Activated CD4-positive, alpha-beta T cell treated with anti-CD3 and anti-CD28 coated beads, Interleukin-2, amount 10 ng/mL, durations not matched to agents 24 days and 14 days (primary cell): ENCODE measurements at regions not wholly inside any gene's neighbourhood (a gene's known extent, or its start where the extent isn't known, plus 50 kb on each side); places are given as distances from the start of the nearest gene placed in this dataset.

Source experiments
- DNase-seq: peaks from one replicate; pipeline ENCODE4 v3.0.0; 2022
- H3K27ac Mint-ChIP-seq: one replicate; pipeline ENCODE4 v1.8.0; 2022; ENCODE audit warnings: mild to moderate bottlenecking, mixed read lengths
- H3K27me3 Mint-ChIP-seq: one replicate; pipeline ENCODE4 v1.8.0; 2022; ENCODE audit warnings: mixed read lengths
- H3K36me3 Mint-ChIP-seq: one replicate; pipeline ENCODE4 v1.8.0; 2022; ENCODE audit warnings: low read depth, mild to moderate bottlenecking, mixed read lengths
- H3K4me1 Mint-ChIP-seq: one replicate; pipeline ENCODE4 v1.8.0; 2021; ENCODE audit warnings: mixed read lengths
- H3K4me3 Mint-ChIP-seq: one replicate; pipeline ENCODE4 v1.8.0; 2022; ENCODE audit warnings: mild to moderate bottlenecking, moderate library complexity, mixed read lengths
- H3K9me3 Mint-ChIP-seq: one replicate; pipeline ENCODE4 v1.8.0; 2021; ENCODE audit warnings: mixed read lengths
- intact Hi-C: fragments of 100-400 bp; cut with micrococcal nuclease; formaldehyde crosslinking; loops from one replicate; pipeline ENCODE4 v1.15.1; 2023

- no peak overlapping the region for H3K4me3 Mint-ChIP-seq
- intact Hi-C loops, result no loop called here
- H3K9me3 Mint-ChIP-seq, result peaks cover 3% of the 10 kb centered on the region
- H3K36me3 Mint-ChIP-seq, result no peaks in the 10 kb centered on the region
- DNase-seq, result no peak
- H3K4me1 Mint-ChIP-seq, result no peaks in the 10 kb centered on the region
- no peaks in the 10 kb centered on the region for H3K27me3 Mint-ChIP-seq
- H3K27ac Mint-ChIP-seq, result no peak overlapping the region
These were observed 908.5 kb upstream of the MANEA start for GRCh38 chr6:94668876-94669275.

GRCh38 chr6:94658929-94659328 lies 918.4 kb upstream of the MANEA start:
- Mint-ChIP-seq H3K4me1 (no peaks in the 10 kb centered on the region), H3K4me3 (no peak overlapping the region), H3K9me3 (no peaks in the 10 kb centered on the region), H3K27ac (no peak overlapping the region), H3K36me3 (no peaks in the 10 kb centered on the region), H3K27me3 (no peaks in the 10 kb centered on the region)
- DNase-seq, result no peak
- intact Hi-C loops, result no loop called here

- Mint-ChIP-seq H3K9me3 (no peaks in the 10 kb centered on the region), H3K27ac (no peak overlapping the region), H3K4me3 (no peak overlapping the region), H3K36me3 (no peaks in the 10 kb centered on the region), H3K27me3 (no peaks in the 10 kb centered on the region), H3K4me1 (no peaks in the 10 kb centered on the region)
- intact Hi-C loops, result no loop called here
- DNase-seq, result no peak
These were observed 926.1 kb upstream of the MANEA start for GRCh38 chr6:94651239-94651638.

GRCh38 chr6:94645191-94645590 lies 932.1 kb upstream of the MANEA start:
- Mint-ChIP-seq H3K36me3 (no peaks in the 10 kb centered on the region), H3K4me3 (no peak overlapping the region), H3K27me3 (no peaks in the 10 kb centered on the region), H3K27ac (no peak overlapping the region), H3K4me1 (no peaks in the 10 kb centered on the region), H3K9me3 (no peaks in the 10 kb centered on the region)
- no peak for DNase-seq
- intact Hi-C loops, result no loop called here

GRCh38 chr6:94639564-94639963 lies 937.8 kb upstream of the MANEA start:
- no peak for DNase-seq
- no peaks in the 10 kb centered on the region for H3K9me3 Mint-ChIP-seq
- no peaks in the 10 kb centered on the region for H3K4me1 Mint-ChIP-seq
- no peak overlapping the region for H3K4me3 Mint-ChIP-seq
- H3K36me3 Mint-ChIP-seq, result no peaks in the 10 kb centered on the region
- no peaks in the 10 kb centered on the region for H3K27me3 Mint-ChIP-seq
- no peak overlapping the region for H3K27ac Mint-ChIP-seq
- intact Hi-C loops, result no loop called here

- Mint-ChIP-seq H3K27ac (no peak overlapping the region), H3K27me3 (no peaks in the 10 kb centered on the region), H3K9me3 (no peaks in the 10 kb centered on the region), H3K4me1 (no peaks in the 10 kb centered on the region), H3K4me3 (no peak overlapping the region), H3K36me3 (no peaks in the 10 kb centered on the region)
- intact Hi-C loops, result no loop called here
- no peak for DNase-seq
These were observed 940.5 kb upstream of the MANEA start for GRCh38 chr6:94636780-94637385.

GRCh38 chr6:94623586-94623985 lies 953.7 kb upstream of the MANEA start:
- intact Hi-C loops, result no loop called here
- H3K9me3 Mint-ChIP-seq, result no peaks in the 10 kb centered on the region
- H3K27me3 Mint-ChIP-seq, result no peaks in the 10 kb centered on the region
- H3K27ac Mint-ChIP-seq, result no peak overlapping the region
- DNase-seq, result no peak
- no peak overlapping the region for H3K4me3 Mint-ChIP-seq
- no peaks in the 10 kb centered on the region for H3K36me3 Mint-ChIP-seq
- H3K4me1 Mint-ChIP-seq, result no peaks in the 10 kb centered on the region

GRCh38 chr6:94622783-94623182 lies 954.6 kb upstream of the MANEA start:
- no peak overlapping the region for H3K27ac Mint-ChIP-seq
- intact Hi-C loops, result no loop called here
- no peak overlapping the region for H3K4me3 Mint-ChIP-seq
- no peak for DNase-seq
- H3K9me3 Mint-ChIP-seq, result no peaks in the 10 kb centered on the region
- no peaks in the 10 kb centered on the region for H3K27me3 Mint-ChIP-seq
- H3K36me3 Mint-ChIP-seq, result no peaks in the 10 kb centered on the region
- no peaks in the 10 kb centered on the region for H3K4me1 Mint-ChIP-seq

- Mint-ChIP-seq H3K36me3 (no peaks in the 10 kb centered on the region), H3K4me3 (no peak overlapping the region), H3K9me3 (no peaks in the 10 kb centered on the region), H3K27ac (no peak overlapping the region), H3K27me3 (no peaks in the 10 kb centered on the region), H3K4me1 (no peaks in the 10 kb centered on the region)
- DNase-seq, result no peak
- intact Hi-C loops, result no loop called here
These were observed 976.7 kb upstream of the MANEA start for GRCh38 chr6:94600636-94601035.

GRCh38 chr6:94597487-94597886 lies 979.8 kb upstream of the MANEA start:
- H3K27ac Mint-ChIP-seq, result no peak overlapping the region

GRCh38 chr6:94590416-94590815 lies 986.9 kb upstream of the MANEA start:
- no peak for DNase-seq
- no peak overlapping the region for H3K27ac Mint-ChIP-seq
- H3K4me1 Mint-ChIP-seq, result no peaks in the 10 kb centered on the region
- no peaks in the 10 kb centered on the region for H3K9me3 Mint-ChIP-seq
- no peaks in the 10 kb centered on the region for H3K36me3 Mint-ChIP-seq
- no peaks in the 10 kb centered on the region for H3K27me3 Mint-ChIP-seq
- intact Hi-C loops, result no loop called here
- H3K4me3 Mint-ChIP-seq, result no peak overlapping the region

More at GRCh38 chr6:94597487-94597886, 979.8 kb upstream of the MANEA start:
- intact Hi-C loops, result no loop called here
- H3K9me3 Mint-ChIP-seq, result no peaks in the 10 kb centered on the region
- no peaks in the 10 kb centered on the region for H3K4me1 Mint-ChIP-seq
- no peak overlapping the region for H3K4me3 Mint-ChIP-seq
- H3K36me3 Mint-ChIP-seq, result no peaks in the 10 kb centered on the region
- H3K27me3 Mint-ChIP-seq, result no peaks in the 10 kb centered on the region
- DNase-seq, result no peak

- H3K4me1 Mint-ChIP-seq, result no peaks in the 10 kb centered on the region
- intact Hi-C loops, result no loop called here
- H3K27me3 Mint-ChIP-seq, result no peaks in the 10 kb centered on the region
- no peak overlapping the region for H3K27ac Mint-ChIP-seq
- H3K36me3 Mint-ChIP-seq, result no peaks in the 10 kb centered on the region
- no peaks in the 10 kb centered on the region for H3K9me3 Mint-ChIP-seq
- no peak overlapping the region for H3K4me3 Mint-ChIP-seq
- no peak for DNase-seq
These were observed 989.0 kb upstream of the MANEA start for GRCh38 chr6:94588301-94588700.

GRCh38 chr6:94584211-94584610 lies 993.1 kb upstream of the MANEA start:
- intact Hi-C loops, result no loop called here
- no peaks in the 10 kb centered on the region for H3K9me3 Mint-ChIP-seq
- DNase-seq, result no peak
- H3K27me3 Mint-ChIP-seq, result no peaks in the 10 kb centered on the region
- no peak overlapping the region for H3K27ac Mint-ChIP-seq
- no peaks in the 10 kb centered on the region for H3K4me1 Mint-ChIP-seq
- H3K4me3 Mint-ChIP-seq, result no peak overlapping the region
- no peaks in the 10 kb centered on the region for H3K36me3 Mint-ChIP-seq

- Mint-ChIP-seq H3K4me1 (no peaks in the 10 kb centered on the region), H3K4me3 (no peak overlapping the region), H3K27me3 (no peaks in the 10 kb centered on the region), H3K9me3 (no peaks in the 10 kb centered on the region), H3K36me3 (no peaks in the 10 kb centered on the region), H3K27ac (no peak overlapping the region)
- intact Hi-C loops, result no loop called here
- no peak for DNase-seq
These were observed 1006.8 kb upstream of the MANEA start for GRCh38 chr6:94570581-94570980.

GRCh38 chr6:94562846-94563245 lies 1014.5 kb upstream of the MANEA start:
- no peaks in the 10 kb centered on the region for H3K4me1 Mint-ChIP-seq
- H3K36me3 Mint-ChIP-seq, result no peaks in the 10 kb centered on the region
- intact Hi-C loops, result no loop called here
- no peak for DNase-seq
- no peaks in the 10 kb centered on the region for H3K27me3 Mint-ChIP-seq
- H3K4me3 Mint-ChIP-seq, result no peak overlapping the region
- peaks cover 11% of the 10 kb centered on the region for H3K9me3 Mint-ChIP-seq
- no peak overlapping the region for H3K27ac Mint-ChIP-seq
